HG03342 (cell line): ENCODE measurements at regions not wholly inside any gene's neighbourhood (a gene's known extent, or its start where the extent isn't known, plus 50 kb on each side); places are given as distances from the start of the nearest gene placed in this dataset.
A peak's percentile ranks its signal among the peaks of the same experiment; 100 is the strongest.

ENCODE experiments used
- ATAC-seq: cut with Tn5 transposase; IDR thresholded peaks from one replicate; pipeline ENCODE4 v1.9.1; 2021; ENCODE audit warnings: mild to moderate bottlenecking, moderate library complexity; ENCODE audit not compliant: unreplicated experiment

DNA sequence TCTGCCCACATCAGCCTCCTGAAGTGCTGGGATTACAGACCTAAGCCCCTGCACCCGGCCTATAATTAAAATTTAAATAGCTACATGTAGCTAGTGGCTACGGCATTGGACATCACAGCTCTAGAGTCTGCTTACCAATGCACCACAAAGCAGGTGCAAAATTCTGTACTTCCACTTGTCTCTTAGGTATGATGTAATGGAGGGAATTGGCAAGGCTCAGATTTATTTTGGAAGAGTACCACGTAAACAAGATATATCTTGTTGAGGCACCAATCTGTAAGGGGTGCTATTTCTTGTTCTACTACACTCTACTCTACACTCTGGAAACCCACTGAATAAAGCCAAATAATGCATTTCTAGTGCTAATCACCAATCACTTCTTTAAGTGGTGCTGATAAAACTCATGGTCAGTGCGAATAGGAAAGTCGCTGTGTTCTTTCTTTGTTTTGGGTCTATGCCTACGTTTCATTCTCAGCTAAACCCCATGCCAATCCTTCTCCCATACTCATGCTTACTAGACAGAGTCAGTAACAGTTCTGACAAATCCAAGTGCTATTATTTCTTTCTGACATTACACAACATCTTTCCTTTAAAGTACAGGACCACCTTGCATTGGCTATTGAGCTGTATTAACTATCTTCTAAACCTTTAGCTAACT is 92.3 kb downstream of the GC start:
- ATAC-seq, result no peak

DNA sequence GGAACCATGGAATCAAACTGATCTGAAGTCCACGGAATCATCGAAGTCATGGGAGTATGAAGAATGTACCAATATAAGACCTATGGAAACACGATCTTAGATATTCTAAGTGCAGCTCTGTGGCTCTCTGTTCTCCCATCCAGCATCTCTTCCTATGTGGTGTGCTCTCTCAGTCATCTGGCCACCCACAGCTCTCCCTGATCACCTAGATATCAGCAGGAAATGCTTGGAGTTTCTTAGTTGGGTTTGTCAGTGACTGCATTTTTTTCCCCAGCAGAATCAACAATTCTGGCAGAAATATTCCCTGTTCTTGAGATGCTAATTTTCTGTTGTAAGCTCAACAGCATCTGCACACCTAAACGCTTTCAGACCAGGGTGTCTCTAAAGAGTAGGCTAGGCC is 94.1 kb downstream of the GC start:
- no peak for ATAC-seq

DNA sequence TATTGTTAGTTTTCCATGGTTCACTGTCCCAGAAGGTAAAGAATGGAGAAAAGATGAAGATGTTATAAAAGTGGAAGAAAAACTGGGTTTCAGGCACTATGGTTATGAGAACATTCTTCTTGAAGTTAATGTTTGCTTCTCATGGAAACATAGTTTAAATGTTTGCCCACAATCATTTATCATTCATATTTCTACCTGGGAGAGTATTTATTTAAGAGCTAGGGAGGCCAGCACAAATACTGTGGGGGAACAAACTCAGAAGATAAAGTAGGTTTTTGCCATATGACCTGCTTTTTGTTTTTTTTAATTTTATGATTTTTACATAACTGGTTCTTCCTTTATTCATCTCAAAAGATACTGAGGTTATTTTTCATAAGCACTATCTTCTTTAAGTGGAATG is 96.8 kb downstream of the GC start:
- no peak for ATAC-seq

DNA sequence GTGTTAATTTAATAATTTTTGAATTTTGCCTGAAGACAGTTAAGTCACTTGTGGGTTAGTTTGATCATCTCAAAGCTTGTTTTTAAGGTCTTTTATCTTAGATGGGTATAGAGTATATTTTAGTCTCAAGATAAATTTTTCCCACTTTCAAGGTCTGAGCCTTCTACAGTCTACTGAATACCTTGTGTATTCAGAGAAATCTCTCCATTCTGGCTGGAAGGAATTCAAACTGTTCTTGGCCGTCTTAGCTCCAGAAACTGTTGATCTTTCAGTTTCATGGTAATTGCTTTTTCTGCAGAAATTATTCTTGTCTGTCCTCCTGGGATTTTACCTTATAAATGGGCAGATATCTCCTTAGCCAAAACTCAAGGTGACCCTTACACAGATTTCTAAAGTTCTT is 97.9 kb downstream of the GC start:
- no peak for ATAC-seq

DNA sequence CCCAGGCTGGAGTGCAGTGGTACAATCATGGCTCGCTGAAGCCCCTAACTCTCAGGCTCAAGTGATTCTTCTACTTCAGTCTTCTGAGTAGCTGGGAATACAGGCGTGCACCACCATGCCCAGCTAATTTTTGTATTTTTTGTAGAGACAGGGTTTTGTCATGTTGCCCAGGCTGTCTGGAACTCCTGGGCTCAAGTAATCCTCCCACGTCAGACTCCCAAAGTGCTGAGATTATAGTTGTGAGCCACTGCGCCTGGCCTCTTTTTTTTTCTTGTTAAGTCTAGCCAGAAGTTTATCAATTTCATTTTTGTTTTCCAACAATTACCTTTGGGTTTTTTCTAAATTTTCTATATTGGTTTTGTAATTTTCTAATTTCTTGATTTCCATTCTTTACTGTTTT is 100.6 kb downstream of the GC start:
- no peak for ATAC-seq

DNA sequence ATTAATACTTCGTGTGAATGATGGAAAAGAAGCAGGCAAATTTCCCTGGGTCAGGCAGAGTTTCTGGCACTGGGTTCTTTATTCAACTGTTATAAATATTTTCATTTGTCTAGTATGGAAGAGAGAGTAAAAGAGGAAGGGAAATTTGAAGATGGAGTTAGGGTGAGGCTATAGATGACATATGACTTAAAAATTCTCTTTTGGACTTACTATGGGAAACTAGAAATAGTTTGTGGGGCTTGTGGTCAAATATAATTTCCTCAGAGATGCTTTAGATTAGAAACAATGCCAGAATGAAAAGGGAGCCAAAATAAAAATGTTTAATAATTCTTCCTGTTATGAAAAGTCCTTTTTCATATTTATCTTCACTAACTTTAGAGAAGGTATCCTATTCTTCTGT is 103.2 kb downstream of the GC start:
- no peak for ATAC-seq

DNA sequence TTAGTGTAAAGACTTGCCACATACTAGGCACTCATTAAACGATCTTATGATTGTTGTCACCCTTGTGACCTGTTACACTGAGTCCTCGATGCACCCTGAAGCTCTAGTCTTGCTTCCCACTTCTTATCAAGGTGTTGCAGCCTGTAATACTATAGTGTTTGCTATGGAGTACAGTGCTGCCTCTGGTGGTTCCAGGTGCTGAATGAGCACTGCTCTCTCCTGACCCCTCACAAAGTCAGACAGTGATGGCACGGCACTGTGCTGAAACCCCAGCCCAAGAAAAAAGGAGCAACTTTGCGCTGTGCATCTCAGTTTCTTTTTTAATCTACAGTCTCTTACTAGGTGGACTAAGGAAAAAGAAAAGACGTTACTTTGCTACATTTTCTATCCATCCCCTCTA is 106.3 kb downstream of the GC start:
- ATAC-seq, result no peak

DNA sequence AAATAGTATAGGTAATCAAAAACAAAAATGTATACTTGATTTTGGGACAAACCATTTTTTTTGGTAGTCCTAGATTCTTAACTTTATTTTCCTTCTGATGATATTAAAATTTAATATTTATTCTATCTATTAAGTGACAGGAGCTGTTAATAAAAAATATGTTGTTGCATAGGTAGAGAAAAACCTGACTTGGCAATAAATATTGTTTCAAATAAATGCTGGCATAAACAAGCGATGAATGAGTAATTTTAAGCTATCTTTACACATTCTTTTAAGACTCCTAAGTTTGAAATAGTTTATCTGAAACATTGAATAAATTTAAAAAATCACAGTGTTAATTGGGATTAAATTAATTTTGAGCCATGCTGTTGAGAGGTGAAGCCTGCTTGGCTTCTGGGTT is 114.6 kb downstream of the GC start:
- no peak for ATAC-seq

DNA sequence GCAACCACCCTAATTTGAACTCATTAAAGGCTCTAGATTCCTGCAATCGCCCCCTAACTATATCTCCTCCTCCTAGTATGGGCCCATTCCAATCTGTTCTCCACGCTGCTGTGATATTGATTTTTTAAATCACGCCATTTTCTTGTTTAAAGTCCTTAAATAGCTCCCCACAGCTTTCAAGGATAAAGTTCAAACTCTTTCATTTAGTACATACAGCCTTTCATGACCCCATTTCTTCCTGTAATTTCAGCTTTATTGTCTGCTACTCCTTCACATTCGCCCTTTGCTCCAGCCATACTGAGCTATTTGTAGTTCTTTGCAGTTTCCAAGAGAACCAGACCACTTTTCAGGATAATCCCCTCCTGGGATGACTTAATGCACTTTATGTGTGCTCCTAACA is 118.5 kb downstream of the GC start:
- no peak for ATAC-seq

DNA sequence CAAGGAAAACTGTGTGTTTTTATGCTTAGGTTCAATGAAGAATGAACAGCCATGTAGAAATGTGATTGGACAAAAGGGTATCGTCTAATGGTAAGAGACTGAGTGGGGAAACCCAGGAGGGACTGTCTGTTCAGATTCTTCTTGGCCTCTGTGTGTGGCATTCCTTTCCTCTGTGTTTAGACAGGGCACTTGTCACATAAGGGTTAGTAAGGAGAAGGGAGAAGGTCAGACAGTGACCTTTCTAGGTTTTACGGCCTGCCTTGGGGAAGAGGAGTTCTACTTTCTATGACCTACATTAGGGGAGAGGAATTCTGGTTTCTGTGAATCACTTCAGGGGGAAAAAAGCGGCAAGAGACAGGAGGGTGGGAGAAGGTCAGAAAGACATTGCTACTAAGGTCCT is 119.5 kb downstream of the GC start:
- no peak for ATAC-seq

DNA sequence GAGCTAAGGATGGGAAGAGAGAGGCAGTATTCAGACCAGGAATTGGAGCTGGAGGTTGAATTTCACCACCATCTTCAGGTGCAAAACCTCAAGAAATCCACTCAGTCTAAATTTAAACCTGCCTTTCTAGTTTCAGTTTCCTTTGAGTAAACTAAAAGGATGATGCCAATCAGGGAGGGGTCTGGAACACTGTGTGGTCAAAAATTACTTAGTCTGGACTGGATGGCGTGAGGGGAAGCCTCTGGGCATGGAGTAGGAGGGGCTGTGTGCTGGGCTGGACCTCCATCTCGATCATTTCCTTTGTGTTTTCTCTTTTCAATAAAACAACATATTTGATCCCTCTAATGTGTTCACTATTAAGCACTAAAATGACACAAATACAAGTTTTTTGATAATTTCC is 120.1 kb downstream of the GC start:
- ATAC-seq, result peak; percentile 55

DNA sequence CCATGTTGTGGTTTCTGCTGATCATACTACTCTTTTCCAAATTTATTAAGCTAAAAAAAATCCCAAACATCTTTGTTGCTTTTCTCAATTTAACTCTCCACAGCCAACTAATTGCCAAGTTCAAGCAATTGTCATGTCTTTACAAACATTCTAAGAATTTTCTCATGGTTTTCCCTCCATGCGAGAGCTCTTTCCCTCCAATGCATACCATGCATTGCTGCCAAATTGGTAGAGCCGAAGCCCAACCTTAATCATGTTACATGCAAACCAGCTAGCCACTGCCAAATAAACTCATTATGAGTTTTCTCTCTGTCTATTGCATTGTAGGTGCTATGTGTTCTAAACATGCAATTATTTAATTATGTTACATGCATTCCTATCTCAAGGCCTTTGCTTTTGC is 123.9 kb downstream of the GC start:
- no peak for ATAC-seq

DNA sequence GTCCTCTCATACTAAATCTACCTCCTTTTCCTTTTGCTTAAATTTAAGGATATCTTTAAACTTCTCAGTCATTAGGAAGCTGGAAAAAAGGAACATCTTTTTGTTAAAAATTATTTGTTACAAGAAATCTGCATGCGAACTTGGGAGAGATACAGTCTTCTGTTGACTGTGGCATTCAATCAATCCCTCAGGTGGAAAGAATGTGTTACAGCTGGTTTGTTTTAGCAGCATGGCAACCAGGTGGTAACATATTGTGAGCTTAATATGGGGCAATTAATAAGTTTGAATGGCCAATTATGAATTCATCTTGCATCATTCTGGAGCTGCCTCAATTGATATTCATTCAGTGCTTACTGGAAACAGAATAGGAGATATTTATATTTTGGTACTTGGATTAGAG is 135.0 kb downstream of the GC start:
- no peak for ATAC-seq

DNA sequence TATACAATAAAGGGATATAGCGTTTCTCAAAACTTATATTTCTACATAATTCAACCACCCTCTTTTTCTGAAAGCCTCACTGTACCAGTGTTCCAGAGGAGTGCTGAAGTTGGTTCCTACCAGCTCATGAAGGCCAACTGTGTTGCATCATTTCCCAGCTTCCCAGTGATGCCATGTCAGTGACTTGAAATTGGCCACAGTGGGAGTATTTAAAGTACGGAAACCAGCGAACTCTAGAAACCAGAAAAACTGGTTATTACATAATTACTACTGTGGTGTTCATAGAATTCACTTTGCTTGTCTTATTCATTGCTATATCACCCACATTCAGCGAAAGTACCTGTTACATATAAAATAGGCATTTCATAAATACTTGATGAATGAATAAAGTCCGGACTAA is 135.4 kb downstream of the GC start:
- no peak for ATAC-seq

DNA sequence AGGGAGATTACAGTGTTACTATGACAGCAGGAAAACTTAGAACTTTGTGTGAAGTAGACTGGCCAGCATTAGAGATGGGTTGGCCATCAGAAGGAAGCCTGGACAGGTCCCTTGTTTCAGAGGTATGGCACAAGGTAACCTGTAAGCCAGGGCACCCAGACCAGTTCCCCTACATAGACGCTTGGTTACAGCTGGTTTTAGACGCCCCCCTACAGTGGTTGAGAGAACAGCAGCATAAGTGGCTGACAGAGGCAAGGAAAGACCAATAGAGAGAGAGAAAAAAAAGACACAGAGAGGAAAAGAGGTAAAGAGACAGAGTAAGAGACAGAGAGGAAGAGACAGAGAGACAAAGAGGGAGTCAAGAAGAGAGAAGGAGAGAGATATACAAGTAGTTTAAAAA is 144.5 kb downstream of the GC start:
- ATAC-seq, result no peak

DNA sequence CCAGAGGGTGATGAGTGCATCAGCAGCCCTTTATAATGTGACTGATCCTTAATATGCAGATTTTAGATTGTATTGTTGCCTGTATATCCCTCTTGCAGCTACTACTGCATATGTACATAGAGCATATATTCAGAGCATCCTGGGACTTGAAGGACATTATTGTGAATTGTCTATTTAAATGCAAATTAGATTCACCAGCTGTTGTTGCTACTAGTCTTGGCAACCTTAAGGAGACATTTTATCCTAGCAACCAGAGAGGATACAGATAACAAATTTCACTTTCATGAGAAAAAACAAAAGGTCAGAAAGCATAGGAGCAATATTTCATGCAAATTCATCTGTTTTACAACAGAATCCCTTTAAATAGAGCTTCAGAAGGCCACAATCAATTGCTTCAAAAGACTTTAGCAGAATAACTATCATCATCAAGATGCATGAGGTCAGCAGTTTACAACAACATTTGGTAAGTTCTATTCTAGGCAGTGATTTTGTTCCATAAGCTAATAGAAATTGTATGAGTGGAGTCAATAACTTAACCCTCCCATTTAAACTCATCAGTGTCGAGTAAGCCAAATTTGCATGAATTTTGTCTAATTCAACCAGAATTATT is 148.6 kb downstream of the GC start:
- ATAC-seq, result no peak

DNA sequence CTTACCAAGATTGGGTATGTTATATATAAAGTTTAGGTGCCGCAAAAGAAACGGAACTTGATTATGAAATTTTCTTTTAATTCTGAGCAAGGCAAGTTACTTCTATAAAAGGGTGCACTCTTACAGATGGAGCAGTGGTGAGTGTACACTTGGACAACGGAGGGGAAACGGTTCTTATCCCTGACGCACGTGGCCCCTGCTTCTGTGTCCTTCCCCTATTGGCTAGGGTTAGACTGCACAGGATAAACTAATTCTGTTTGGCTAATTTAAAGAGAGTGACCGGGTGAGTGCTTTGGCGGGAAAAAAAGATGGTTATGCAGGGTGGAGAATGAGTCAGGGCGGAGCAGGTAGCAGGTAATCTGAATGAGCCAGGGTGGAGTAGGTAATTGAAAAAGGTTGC is 149.5 kb downstream of the GC start:
- no peak for ATAC-seq

DNA sequence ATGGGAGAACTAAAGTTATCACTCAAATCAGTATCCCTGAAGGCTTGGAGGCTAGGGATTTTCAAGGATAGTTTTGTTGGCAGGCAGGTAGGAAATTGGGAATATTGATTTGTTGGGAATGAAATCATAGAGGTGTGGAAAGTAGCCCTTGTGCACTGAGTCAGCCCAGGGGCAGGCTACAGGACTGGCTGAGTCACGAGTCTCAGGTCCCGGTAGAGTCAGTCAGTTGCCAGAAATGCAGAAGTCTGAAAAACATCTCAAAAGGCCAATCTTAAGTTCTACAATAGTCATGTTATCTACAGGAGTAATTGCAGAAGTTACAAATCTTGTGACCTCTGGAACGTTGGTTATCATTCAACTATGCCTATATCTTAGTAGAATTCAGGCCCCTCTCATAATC is 153.1 kb downstream of the GC start:
- no peak for ATAC-seq

DNA sequence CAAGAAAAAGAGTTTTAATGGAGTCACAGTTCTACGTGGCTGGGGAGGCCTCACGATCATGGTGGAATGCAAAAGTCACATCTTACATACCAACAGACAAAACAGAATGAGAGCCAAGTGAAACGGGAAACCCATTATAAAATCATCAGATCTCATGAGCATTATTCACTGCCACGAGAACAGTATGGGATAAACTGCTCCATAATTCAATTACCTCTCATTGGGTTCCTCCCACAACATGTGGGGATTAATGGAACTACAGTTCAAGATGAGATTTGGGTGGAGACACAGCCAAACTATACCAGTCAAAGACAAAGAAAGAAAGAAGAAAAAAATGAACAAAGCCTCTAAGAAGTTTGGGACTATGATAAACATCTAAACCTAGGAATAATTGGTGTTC is 158.9 kb downstream of the GC start:
- no peak for ATAC-seq
